ENCODE measurements at regions not wholly inside any gene's neighbourhood (a gene's known extent, or its start where the extent isn't known, plus 50 kb on each side); places are given as distances from the start of the nearest gene placed in this dataset.
"Not testable (repeated sequence)": the region's sequence is repeated elsewhere in the genome, so short reads cannot be mapped to it uniquely, and the experiment has no call there.

- no peak overlapping the region for H3K4me3 Mint-ChIP-seq
- H3K36me3 Mint-ChIP-seq: no peaks in the 10 kb centered on the region
Measured at GRCh38 chr3:23728601-23729117, 77.1 kb upstream of the UBE2E1 start.

GRCh38 chr3:23729362-23729761 lies 76.4 kb upstream of the UBE2E1 start:
- not testable (repeated sequence) for H3K9me3 Mint-ChIP-seq; H3K4me3 Mint-ChIP-seq; DNase-seq (ENCODE audit: low spot score in 2 of 2, unreplicated experiment in 2 of 2); H3K27me3 Mint-ChIP-seq (ENCODE audit: low read depth); H3K27ac Mint-ChIP-seq; H3K36me3 Mint-ChIP-seq
- peaks cover 13% of the 10 kb centered on the region for H3K4me1 Mint-ChIP-seq

More at GRCh38 chr3:23728601-23729117, 77.1 kb upstream of the UBE2E1 start:
- peaks cover 8% of the 10 kb centered on the region for H3K9me3 Mint-ChIP-seq
- peaks cover 12% of the 10 kb centered on the region for H3K4me1 Mint-ChIP-seq
- peak overlapping the region; percentile 75 for H3K27ac Mint-ChIP-seq
- no peak for DNase-seq (ENCODE audit: low spot score in 2 of 2, unreplicated experiment in 2 of 2)
- H3K27me3 Mint-ChIP-seq (ENCODE audit: low read depth): no peaks in the 10 kb centered on the region
- no peak for TF ChIP-seq CTCF (IDR thresholded peaks at IDR 0.05; ENCODE audit: unreplicated experiment)

GRCh38 chr3:23734481-23734880 lies 71.3 kb upstream of the UBE2E1 start:
- no peak overlapping the region for H3K4me3 Mint-ChIP-seq
- no peaks in the 10 kb centered on the region for H3K36me3 Mint-ChIP-seq
- no peak for TF ChIP-seq CTCF (IDR thresholded peaks at IDR 0.05; ENCODE audit: unreplicated experiment)
- H3K4me1 Mint-ChIP-seq: peaks cover 31% of the 10 kb centered on the region
- peak overlapping the region; percentile 44 for H3K27ac Mint-ChIP-seq
- DNase-seq (ENCODE audit: low spot score in 2 of 2, unreplicated experiment in 2 of 2): no peak
- peaks cover 7% of the 10 kb centered on the region for H3K9me3 Mint-ChIP-seq
- H3K27me3 Mint-ChIP-seq (ENCODE audit: low read depth): no peaks in the 10 kb centered on the region

GRCh38 chr3:23735062-23735461 lies 70.7 kb upstream of the UBE2E1 start:
- H3K4me3 Mint-ChIP-seq: no peak overlapping the region
- DNase-seq (ENCODE audit: low spot score in 2 of 2, unreplicated experiment in 2 of 2): no peak
- no peaks in the 10 kb centered on the region for H3K36me3 Mint-ChIP-seq
- no peak for TF ChIP-seq CTCF (IDR thresholded peaks at IDR 0.05; ENCODE audit: unreplicated experiment)
- peaks cover 7% of the 10 kb centered on the region for H3K9me3 Mint-ChIP-seq
- H3K27ac Mint-ChIP-seq: peak overlapping the region; percentile 22
- peaks cover 32% of the 10 kb centered on the region for H3K4me1 Mint-ChIP-seq
- H3K27me3 Mint-ChIP-seq (ENCODE audit: low read depth): no peaks in the 10 kb centered on the region

- no peak overlapping the region for H3K4me3 Mint-ChIP-seq
- H3K27me3 Mint-ChIP-seq (ENCODE audit: low read depth): no peaks in the 10 kb centered on the region
- peaks cover 32% of the 10 kb centered on the region for H3K4me1 Mint-ChIP-seq
- peaks cover 7% of the 10 kb centered on the region for H3K9me3 Mint-ChIP-seq
- no peaks in the 10 kb centered on the region for H3K36me3 Mint-ChIP-seq
- no peak for DNase-seq (ENCODE audit: low spot score in 2 of 2, unreplicated experiment in 2 of 2)
- H3K27ac Mint-ChIP-seq: peak overlapping the region; percentile 63
- no peak for TF ChIP-seq CTCF (IDR thresholded peaks at IDR 0.05; ENCODE audit: unreplicated experiment)
Measured at GRCh38 chr3:23735535-23736326, 70.0 kb upstream of the UBE2E1 start.

- peaks cover 3% of the 10 kb centered on the region for H3K9me3 Mint-ChIP-seq
- TF ChIP-seq CTCF (IDR thresholded peaks at IDR 0.05; ENCODE audit: unreplicated experiment): no peak
- no peak overlapping the region for H3K4me3 Mint-ChIP-seq
- DNase-seq (ENCODE audit: low spot score in 2 of 2, unreplicated experiment in 2 of 2): no peak
- H3K27me3 Mint-ChIP-seq (ENCODE audit: low read depth): peaks cover 29% of the 10 kb centered on the region
- H3K4me1 Mint-ChIP-seq: peaks cover 41% of the 10 kb centered on the region
- no peak overlapping the region for H3K27ac Mint-ChIP-seq
- H3K36me3 Mint-ChIP-seq: no peaks in the 10 kb centered on the region
Measured at GRCh38 chr3:23738944-23739343, 66.8 kb upstream of the UBE2E1 start.

Data from mesothelial cell of epicardium (in vitro differentiated cells).